ENCODE measurements at regions not wholly inside any gene's neighbourhood (a gene's known extent, or its start where the extent isn't known, plus 50 kb on each side); places are given as distances from the start of the nearest gene placed in this dataset.

GRCh38 chr4:138014590-138015288 lies 227.4 kb downstream of the SLC7A11 start:
- DNase-seq: no peak

- no peak for DNase-seq
Observed at GRCh38 chr4:138013625-138014024, 228.5 kb downstream of the SLC7A11 start.

- DNase-seq: no peak
Observed at GRCh38 chr4:138010639-138011038, 231.5 kb downstream of the SLC7A11 start.

- no peak for DNase-seq
Observed at GRCh38 chr4:138007572-138007971, 234.6 kb downstream of the SLC7A11 start.

GRCh38 chr4:138005486-138005885 lies 236.7 kb downstream of the SLC7A11 start:
- no peak for DNase-seq

- DNase-seq: no peak
Observed at GRCh38 chr4:138003248-138003647, 238.9 kb downstream of the SLC7A11 start.

GRCh38 chr4:137998666-137999429 lies 243.3 kb downstream of the SLC7A11 start:
- no peak for DNase-seq

GRCh38 chr4:137997496-137997895 lies 244.7 kb downstream of the SLC7A11 start:
- DNase-seq: no peak

GRCh38 chr4:137994853-137995252 lies 247.3 kb downstream of the SLC7A11 start:
- DNase-seq: no peak

GRCh38 chr4:137993232-137993631 lies 248.9 kb downstream of the SLC7A11 start:
- no peak for DNase-seq

- no peak for DNase-seq
Observed at GRCh38 chr4:137981277-137981676, 260.9 kb downstream of the SLC7A11 start.

- no peak for DNase-seq
Observed at GRCh38 chr4:137980641-137981040, 261.5 kb downstream of the SLC7A11 start.

GRCh38 chr4:137979938-137980337 lies 262.2 kb downstream of the SLC7A11 start:
- DNase-seq: no peak

GRCh38 chr4:137968956-137969678 lies 273.0 kb downstream of the SLC7A11 start:
- no peak for DNase-seq

- no peak for DNase-seq
Observed at GRCh38 chr4:137967480-137968190, 274.5 kb downstream of the SLC7A11 start.

GRCh38 chr4:137966504-137966903 lies 275.6 kb downstream of the SLC7A11 start:
- no peak for DNase-seq

GRCh38 chr4:137961051-137961438 lies 281.1 kb downstream of the SLC7A11 start:
- DNase-seq: no peak

GRCh38 chr4:137960371-137961050 lies 281.6 kb downstream of the SLC7A11 start:
- no peak for DNase-seq

GRCh38 chr4:137957806-137958205 lies 284.3 kb downstream of the SLC7A11 start:
- DNase-seq: no peak

GRCh38 chr4:137956256-137956655 lies 285.9 kb downstream of the SLC7A11 start:
- DNase-seq: no peak

- no peak for DNase-seq
Observed at GRCh38 chr4:137955595-137955994, 286.6 kb downstream of the SLC7A11 start.

- no peak for DNase-seq
Observed at GRCh38 chr4:137952116-137952515, 290.0 kb downstream of the SLC7A11 start.

- no peak for DNase-seq
Observed at GRCh38 chr4:137950286-137950685, 291.9 kb downstream of the SLC7A11 start.

Measured in CD4-positive, alpha-beta T cell treated with Interleukin-21 for 1 hour (primary cell).